ENCODE measurements at regions not wholly inside any gene's neighbourhood (a gene's known extent, or its start where the extent isn't known, plus 50 kb on each side); places are given as distances from the start of the nearest gene placed in this dataset.

- Mint-ChIP-seq H3K4me1 (ENCODE audit: low read depth) (no peaks in the 10 kb centered on the region), H3K27me3 (peaks cover 23% of the 10 kb centered on the region), H3K9me3 (no peaks in the 10 kb centered on the region), H3K27ac (no peak overlapping the region), H3K4me3 (no peak overlapping the region), H3K36me3 (ENCODE audit: low read depth) (no peaks in the 10 kb centered on the region)
Observed at GRCh38 chr10:10829576-10829975, 188.1 kb upstream of the CELF2 start.

- H3K36me3 Mint-ChIP-seq (ENCODE audit: low read depth) = no peaks in the 10 kb centered on the region
- no peak overlapping the region for H3K4me3 Mint-ChIP-seq
- H3K27me3 Mint-ChIP-seq = peaks cover 23% of the 10 kb centered on the region
- no peaks in the 10 kb centered on the region for H3K9me3 Mint-ChIP-seq
- no peak overlapping the region for H3K27ac Mint-ChIP-seq
- H3K4me1 Mint-ChIP-seq (ENCODE audit: low read depth) = no peaks in the 10 kb centered on the region
Observed at GRCh38 chr10:10830293-10830986, 187.2 kb upstream of the CELF2 start.

GRCh38 chr10:10831085-10831484 lies 186.6 kb upstream of the CELF2 start:
- Mint-ChIP-seq H3K27ac (no peak overlapping the region), H3K27me3 (peaks cover 23% of the 10 kb centered on the region), H3K9me3 (no peaks in the 10 kb centered on the region), H3K4me1 (ENCODE audit: low read depth) (no peaks in the 10 kb centered on the region), H3K4me3 (no peak overlapping the region), H3K36me3 (ENCODE audit: low read depth) (no peaks in the 10 kb centered on the region)

- peaks cover 7% of the 10 kb centered on the region for H3K27me3 Mint-ChIP-seq
- peaks cover 3% of the 10 kb centered on the region for H3K9me3 Mint-ChIP-seq
- no peaks in the 10 kb centered on the region for H3K4me1 Mint-ChIP-seq (ENCODE audit: low read depth)
- H3K27ac Mint-ChIP-seq = no peak overlapping the region
- no peak overlapping the region for H3K4me3 Mint-ChIP-seq
- H3K36me3 Mint-ChIP-seq (ENCODE audit: low read depth) = no peaks in the 10 kb centered on the region
Observed at GRCh38 chr10:10833955-10834354, 183.7 kb upstream of the CELF2 start.

GRCh38 chr10:10844251-10844650 lies 173.4 kb upstream of the CELF2 start:
- Mint-ChIP-seq H3K27ac (no peak overlapping the region), H3K4me1 (ENCODE audit: low read depth) (no peaks in the 10 kb centered on the region), H3K9me3 (peaks cover 11% of the 10 kb centered on the region), H3K27me3 (peaks cover 24% of the 10 kb centered on the region), H3K4me3 (no peak overlapping the region), H3K36me3 (ENCODE audit: low read depth) (no peaks in the 10 kb centered on the region)

GRCh38 chr10:10845185-10845584 lies 172.5 kb upstream of the CELF2 start:
- Mint-ChIP-seq H3K4me1 (ENCODE audit: low read depth) (no peaks in the 10 kb centered on the region), H3K9me3 (peaks cover 4% of the 10 kb centered on the region), H3K27me3 (peaks cover 28% of the 10 kb centered on the region), H3K4me3 (no peak overlapping the region), H3K27ac (no peak overlapping the region), H3K36me3 (ENCODE audit: low read depth) (no peaks in the 10 kb centered on the region)

GRCh38 chr10:10845826-10846503 lies 171.7 kb upstream of the CELF2 start:
- H3K4me1 Mint-ChIP-seq (ENCODE audit: low read depth) = no peaks in the 10 kb centered on the region
- H3K27me3 Mint-ChIP-seq = peaks cover 30% of the 10 kb centered on the region
- no peak overlapping the region for H3K4me3 Mint-ChIP-seq
- peaks cover 4% of the 10 kb centered on the region for H3K9me3 Mint-ChIP-seq
- H3K27ac Mint-ChIP-seq = no peak overlapping the region
- H3K36me3 Mint-ChIP-seq (ENCODE audit: low read depth) = no peaks in the 10 kb centered on the region

- no peaks in the 10 kb centered on the region for H3K36me3 Mint-ChIP-seq (ENCODE audit: low read depth)
- H3K27me3 Mint-ChIP-seq = peaks cover 36% of the 10 kb centered on the region
- H3K27ac Mint-ChIP-seq = no peak overlapping the region
- no peak overlapping the region for H3K4me3 Mint-ChIP-seq
- H3K9me3 Mint-ChIP-seq = peaks cover 2% of the 10 kb centered on the region
- no peaks in the 10 kb centered on the region for H3K4me1 Mint-ChIP-seq (ENCODE audit: low read depth)
Observed at GRCh38 chr10:10846504-10846900, 171.2 kb upstream of the CELF2 start.

- H3K4me1 Mint-ChIP-seq (ENCODE audit: low read depth) = no peaks in the 10 kb centered on the region
- H3K9me3 Mint-ChIP-seq = no peaks in the 10 kb centered on the region
- peaks cover 42% of the 10 kb centered on the region for H3K27me3 Mint-ChIP-seq
- H3K27ac Mint-ChIP-seq = no peak overlapping the region
- no peak overlapping the region for H3K4me3 Mint-ChIP-seq
- no peaks in the 10 kb centered on the region for H3K36me3 Mint-ChIP-seq (ENCODE audit: low read depth)
Observed at GRCh38 chr10:10847387-10847786, 170.3 kb upstream of the CELF2 start.

GRCh38 chr10:10848488-10849111 lies 169.1 kb upstream of the CELF2 start:
- H3K4me1 Mint-ChIP-seq (ENCODE audit: low read depth) = no peaks in the 10 kb centered on the region
- H3K9me3 Mint-ChIP-seq = no peaks in the 10 kb centered on the region
- no peaks in the 10 kb centered on the region for H3K36me3 Mint-ChIP-seq (ENCODE audit: low read depth)
- peaks cover 44% of the 10 kb centered on the region for H3K27me3 Mint-ChIP-seq
- no peak overlapping the region for H3K27ac Mint-ChIP-seq
- H3K4me3 Mint-ChIP-seq = no peak overlapping the region

GRCh38 chr10:10849306-10849705 lies 168.4 kb upstream of the CELF2 start:
- Mint-ChIP-seq H3K27me3 (peaks cover 41% of the 10 kb centered on the region), H3K27ac (no peak overlapping the region), H3K4me1 (ENCODE audit: low read depth) (no peaks in the 10 kb centered on the region), H3K36me3 (ENCODE audit: low read depth) (no peaks in the 10 kb centered on the region), H3K9me3 (no peaks in the 10 kb centered on the region), H3K4me3 (no peak overlapping the region)

GRCh38 chr10:10850214-10850613 lies 167.5 kb upstream of the CELF2 start:
- Mint-ChIP-seq H3K36me3 (ENCODE audit: low read depth) (no peaks in the 10 kb centered on the region), H3K27me3 (peaks cover 36% of the 10 kb centered on the region), H3K27ac (no peak overlapping the region), H3K9me3 (no peaks in the 10 kb centered on the region), H3K4me3 (no peak overlapping the region), H3K4me1 (ENCODE audit: low read depth) (no peaks in the 10 kb centered on the region)

GRCh38 chr10:10852464-10852863 lies 165.2 kb upstream of the CELF2 start:
- H3K27ac Mint-ChIP-seq = no peak overlapping the region
- H3K9me3 Mint-ChIP-seq = no peaks in the 10 kb centered on the region
- H3K36me3 Mint-ChIP-seq (ENCODE audit: low read depth) = no peaks in the 10 kb centered on the region
- H3K4me1 Mint-ChIP-seq (ENCODE audit: low read depth) = no peaks in the 10 kb centered on the region
- H3K27me3 Mint-ChIP-seq = peaks cover 32% of the 10 kb centered on the region
- H3K4me3 Mint-ChIP-seq = no peak overlapping the region

GRCh38 chr10:10853954-10854353 lies 163.7 kb upstream of the CELF2 start:
- H3K4me1 Mint-ChIP-seq (ENCODE audit: low read depth) = no peaks in the 10 kb centered on the region
- no peaks in the 10 kb centered on the region for H3K9me3 Mint-ChIP-seq
- peaks cover 32% of the 10 kb centered on the region for H3K27me3 Mint-ChIP-seq
- no peak overlapping the region for H3K27ac Mint-ChIP-seq
- H3K36me3 Mint-ChIP-seq (ENCODE audit: low read depth) = no peaks in the 10 kb centered on the region
- H3K4me3 Mint-ChIP-seq = no peak overlapping the region

- Mint-ChIP-seq H3K36me3 (ENCODE audit: low read depth) (no peaks in the 10 kb centered on the region), H3K27me3 (peaks cover 31% of the 10 kb centered on the region), H3K4me3 (no peak overlapping the region), H3K9me3 (no peaks in the 10 kb centered on the region), H3K27ac (no peak overlapping the region), H3K4me1 (ENCODE audit: low read depth) (no peaks in the 10 kb centered on the region)
Observed at GRCh38 chr10:10854725-10855124, 162.9 kb upstream of the CELF2 start.

All from stimulated activated naive CD8-positive, alpha-beta T cell treated with anti-CD3 and anti-CD28 coated beads, Interleukin-15, Interleukin-2, amounts not matched to agents 100 ng/mL and 50 ng/mL, for 24 hours (primary cell).